IPS-20b (cell line): ENCODE measurements at regions not wholly inside any gene's neighbourhood (a gene's known extent, or its start where the extent isn't known, plus 50 kb on each side); places are given as distances from the start of the nearest gene placed in this dataset.

Experiments used
- H3K27ac ChIP-seq: one replicate; pipeline ENCODE4 v1.5.1; 2013; ENCODE audit warnings: low read length
- H3K27me3 ChIP-seq: 2 replicates; pipeline ENCODE4 v1.6.1; 2013; ENCODE audit warnings: mild to moderate bottlenecking, low read length, inconsistent platforms; ENCODE audit not compliant: insufficient read depth
- H3K36me3 ChIP-seq: 2 replicates; pipeline ENCODE4 v1.6.1; 2013; ENCODE audit warnings: low read depth, mild to moderate bottlenecking, inconsistent platforms, low read length, moderate library complexity; ENCODE audit not compliant: insufficient read depth
- H3K4me1 ChIP-seq: 2 replicates; pipeline ENCODE4 v1.6.1; 2013; ENCODE audit warnings: mild to moderate bottlenecking, control low read depth, inconsistent platforms, low read length, moderate library complexity; ENCODE audit not compliant: insufficient read depth
- H3K4me3 ChIP-seq: 2 replicates; pipeline ENCODE4 v1.5.1; 2013; ENCODE audit warnings: mild to moderate bottlenecking, low read length, inconsistent platforms
- H3K9ac ChIP-seq: 2 replicates; pipeline ENCODE4 v1.6.1; 2013; ENCODE audit warnings: low read depth, mild to moderate bottlenecking, inconsistent platforms, low read length, moderate library complexity
- H3K9me3 ChIP-seq: 2 replicates; pipeline ENCODE4 v1.6.1; 2013; ENCODE audit warnings: mild to moderate bottlenecking, low read depth, low read length, inconsistent platforms; ENCODE audit not compliant: insufficient read depth

DNA sequence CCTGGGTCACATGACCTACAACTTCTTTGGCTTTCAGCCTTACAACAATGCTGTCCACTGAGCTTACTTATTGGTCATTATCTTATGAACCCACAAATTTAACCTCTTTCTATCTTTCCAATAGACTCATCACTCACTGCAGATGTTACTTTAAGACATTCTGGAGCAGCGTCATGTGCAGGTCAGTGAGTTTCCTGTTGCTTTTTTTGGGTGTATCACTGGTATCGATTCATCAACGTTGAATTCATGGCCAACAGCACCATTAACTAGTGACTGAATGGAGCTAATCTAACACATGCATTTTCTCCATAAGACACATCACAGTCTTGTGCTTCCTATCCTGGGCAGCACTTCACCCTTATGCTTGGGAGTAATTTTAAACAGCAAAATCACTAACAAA lies 672.6 kb upstream of the CDH18 start:
- Histone ChIP-seq H3K27me3 (no peaks in the 10 kb centered on the region), H3K36me3 (no peaks in the 10 kb centered on the region), H3K4me3 (no peak overlapping the region), H3K27ac (no peak overlapping the region), H3K4me1 (no peaks in the 10 kb centered on the region), H3K9ac (no peak overlapping the region), H3K9me3 (no peaks in the 10 kb centered on the region)

GRCh38 chr5:20656262-20656661 lies 668.3 kb upstream of the CDH18 start:
- no peak overlapping the region for H3K9ac ChIP-seq
- no peaks in the 10 kb centered on the region for H3K36me3 ChIP-seq
- no peaks in the 10 kb centered on the region for H3K4me1 ChIP-seq
- no peaks in the 10 kb centered on the region for H3K27me3 ChIP-seq
- H3K27ac ChIP-seq = no peak overlapping the region
- no peak overlapping the region for H3K4me3 ChIP-seq
- no peaks in the 10 kb centered on the region for H3K9me3 ChIP-seq

GRCh38 chr5:20655211-20655610 lies 667.2 kb upstream of the CDH18 start:
- Histone ChIP-seq H3K27me3 (no peaks in the 10 kb centered on the region), H3K36me3 (no peaks in the 10 kb centered on the region), H3K9ac (no peak overlapping the region), H3K27ac (no peak overlapping the region), H3K4me3 (no peak overlapping the region), H3K9me3 (no peaks in the 10 kb centered on the region), H3K4me1 (no peaks in the 10 kb centered on the region)

- Histone ChIP-seq H3K27ac (no peak overlapping the region), H3K9me3 (no peaks in the 10 kb centered on the region), H3K9ac (no peak overlapping the region), H3K4me1 (no peaks in the 10 kb centered on the region), H3K27me3 (no peaks in the 10 kb centered on the region), H3K4me3 (no peak overlapping the region), H3K36me3 (no peaks in the 10 kb centered on the region)
Observed at GRCh38 chr5:20654746-20655145, 666.7 kb upstream of the CDH18 start.

- Histone ChIP-seq H3K27me3 (no peaks in the 10 kb centered on the region), H3K9ac (no peak overlapping the region), H3K4me1 (no peaks in the 10 kb centered on the region), H3K36me3 (no peaks in the 10 kb centered on the region), H3K4me3 (no peak overlapping the region), H3K27ac (no peak overlapping the region), H3K9me3 (no peaks in the 10 kb centered on the region)
Observed at GRCh38 chr5:20654033-20654432, 666.0 kb upstream of the CDH18 start.

DNA sequence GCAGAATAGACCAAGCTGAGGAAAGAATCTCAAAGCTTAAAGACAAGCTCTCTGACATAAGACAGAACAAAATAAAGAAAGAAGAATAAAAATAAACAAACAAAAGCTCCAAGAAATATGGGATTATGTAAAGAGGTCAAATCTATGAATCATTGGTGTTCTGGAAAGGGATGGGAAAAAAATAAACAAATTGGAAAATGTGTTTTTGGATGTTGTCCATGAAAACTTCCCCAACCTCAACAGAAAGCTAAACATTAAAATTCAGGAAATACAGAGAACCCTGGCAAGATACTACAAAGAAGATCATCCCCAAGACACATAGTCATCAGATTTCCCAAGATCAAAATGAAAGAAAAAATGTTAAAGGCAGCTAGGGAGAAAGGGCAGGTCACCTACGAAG lies 662.0 kb upstream of the CDH18 start:
- no peak overlapping the region for H3K4me3 ChIP-seq

GRCh38 chr5:20648981-20649380 lies 661.0 kb upstream of the CDH18 start:
- Histone ChIP-seq H3K4me3 (no peak overlapping the region), H3K27me3 (no peaks in the 10 kb centered on the region), H3K9me3 (no peaks in the 10 kb centered on the region), H3K36me3 (no peaks in the 10 kb centered on the region), H3K9ac (no peak overlapping the region), H3K4me1 (no peaks in the 10 kb centered on the region), H3K27ac (no peak overlapping the region)

More for the DNA sequence above, 662.0 kb upstream of the CDH18 start:
- no peaks in the 10 kb centered on the region for H3K27me3 ChIP-seq
- H3K36me3 ChIP-seq = no peaks in the 10 kb centered on the region
- no peak overlapping the region for H3K27ac ChIP-seq
- no peak overlapping the region for H3K9ac ChIP-seq
- no peaks in the 10 kb centered on the region for H3K4me1 ChIP-seq
- H3K9me3 ChIP-seq = no peaks in the 10 kb centered on the region

DNA sequence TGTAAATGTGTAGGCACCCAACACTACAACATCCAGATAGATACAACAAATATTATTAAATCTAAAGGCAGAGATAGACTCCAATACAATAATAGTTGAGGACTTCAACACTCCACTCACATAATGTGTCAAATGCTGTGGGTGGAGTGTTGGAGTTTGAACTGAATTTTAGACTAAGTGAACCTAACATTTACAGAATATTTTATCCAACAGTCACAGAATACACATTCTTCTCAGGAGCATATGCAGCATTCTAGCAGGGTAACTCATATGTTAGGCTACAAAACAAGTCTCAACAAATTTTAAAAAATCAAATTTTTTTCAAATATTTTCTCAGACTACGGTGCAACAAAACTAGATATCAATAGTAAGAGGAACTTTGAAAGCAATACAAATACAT lies 648.7 kb upstream of the CDH18 start:
- Histone ChIP-seq H3K4me1 (no peaks in the 10 kb centered on the region), H3K9me3 (no peaks in the 10 kb centered on the region), H3K9ac (no peak overlapping the region), H3K36me3 (no peaks in the 10 kb centered on the region), H3K27me3 (no peaks in the 10 kb centered on the region), H3K27ac (no peak overlapping the region), H3K4me3 (no peak overlapping the region)

- no peak overlapping the region for H3K9ac ChIP-seq
- no peaks in the 10 kb centered on the region for H3K9me3 ChIP-seq
- no peak overlapping the region for H3K27ac ChIP-seq
- no peaks in the 10 kb centered on the region for H3K36me3 ChIP-seq
- H3K4me1 ChIP-seq = no peaks in the 10 kb centered on the region
- no peak overlapping the region for H3K4me3 ChIP-seq
- no peaks in the 10 kb centered on the region for H3K27me3 ChIP-seq
Observed at GRCh38 chr5:20619591-20619990, 631.6 kb upstream of the CDH18 start.

DNA sequence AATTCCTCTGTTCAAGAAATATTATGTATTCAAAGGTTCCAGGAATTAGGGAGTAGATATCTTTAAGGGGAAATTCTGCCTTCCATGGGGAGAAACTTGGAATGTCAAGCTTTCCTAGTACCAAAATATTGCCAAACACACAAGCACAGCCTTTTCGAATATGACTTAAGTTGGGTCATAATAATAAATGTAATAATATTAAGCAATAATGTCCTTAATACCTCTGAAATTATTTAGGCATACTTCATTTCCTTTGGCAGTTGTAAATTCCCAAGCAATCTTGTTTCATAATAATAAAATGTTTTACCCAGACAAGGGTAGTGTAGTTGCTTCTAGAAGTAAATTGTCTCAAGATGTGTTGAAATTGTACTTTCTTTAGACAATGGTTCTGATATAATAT lies 630.3 kb upstream of the CDH18 start:
- no peak overlapping the region for H3K9ac ChIP-seq
- no peaks in the 10 kb centered on the region for H3K9me3 ChIP-seq
- no peaks in the 10 kb centered on the region for H3K36me3 ChIP-seq
- H3K4me3 ChIP-seq = no peak overlapping the region
- no peaks in the 10 kb centered on the region for H3K4me1 ChIP-seq
- no peak overlapping the region for H3K27ac ChIP-seq
- H3K27me3 ChIP-seq = no peaks in the 10 kb centered on the region

DNA sequence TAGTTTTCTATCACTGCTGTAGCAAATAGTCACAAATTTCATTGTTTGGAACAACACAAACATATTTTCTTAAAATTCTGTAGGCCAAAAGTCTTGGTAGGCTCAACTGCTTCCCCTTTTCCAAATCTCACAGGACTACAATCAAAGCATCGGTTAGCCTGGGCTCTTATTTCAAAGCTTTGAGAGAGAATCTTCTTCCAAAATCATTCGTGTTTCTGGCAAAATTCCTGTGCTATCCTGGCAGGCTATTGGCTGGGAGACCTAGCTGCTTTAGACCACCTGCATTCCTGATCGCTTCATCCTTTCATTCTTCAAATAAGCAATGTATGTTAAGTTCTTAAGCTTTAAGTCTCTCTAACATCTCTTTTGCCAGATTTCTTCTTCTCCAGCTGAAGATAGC lies 629.8 kb upstream of the CDH18 start:
- H3K9me3 ChIP-seq = no peaks in the 10 kb centered on the region
- no peaks in the 10 kb centered on the region for H3K36me3 ChIP-seq
- H3K4me1 ChIP-seq = no peaks in the 10 kb centered on the region
- no peak overlapping the region for H3K27ac ChIP-seq
- H3K9ac ChIP-seq = no peak overlapping the region
- H3K27me3 ChIP-seq = no peaks in the 10 kb centered on the region
- no peak overlapping the region for H3K4me3 ChIP-seq

GRCh38 chr5:20615888-20616563 lies 628.0 kb upstream of the CDH18 start:
- Histone ChIP-seq H3K9ac (no peak overlapping the region), H3K4me3 (no peak overlapping the region), H3K9me3 (no peaks in the 10 kb centered on the region), H3K27ac (no peak overlapping the region), H3K36me3 (no peaks in the 10 kb centered on the region), H3K4me1 (no peaks in the 10 kb centered on the region), H3K27me3 (no peaks in the 10 kb centered on the region)
